Gastroesophageal sphincter (tissue), 3 donors: ENCODE measurements at regions not wholly inside any gene's neighbourhood (a gene's known extent, or its start where the extent isn't known, plus 50 kb on each side); places are given as distances from the start of the nearest gene placed in this dataset.

Experiments used
- EP300 ChIP-seq: sonication (generic); formaldehyde crosslinking; IDR thresholded peaks from one replicate; pipeline ENCODE4 v1.6.1; 2017; ENCODE audit warnings: antibody characterized with exemption, mild to moderate bottlenecking
- POLR2A ChIP-seq, 2 donors: fragments of 450-650 bp; IDR thresholded peaks; one replicate each; pipeline ENCODE4 v1.6.1; 2017; ENCODE audit warnings: antibody characterized with exemption in 2 of 2, mild to moderate bottlenecking in 2 of 2, moderate library complexity in 1 of 2
- TF ChIP-seq, protein P1 (sequence below), 4 experiments: fragments of 200-600 bp in 2 of 4; fragments of 450-650 bp in 2 of 4; sonication (generic) in 1 of 4; IDR thresholded peaks; one replicate each; pipeline ENCODE4 v1.5.1; 2017 to 2019; ENCODE audit warnings: antibody characterized with exemption in 4 of 4, mild to moderate bottlenecking in 2 of 4, moderate library complexity in 2 of 4

GRCh38 chr3:152608696-152609594, 226.0 kb upstream of the P2RY1 start:
- TF ChIP-seq, protein P1, sequence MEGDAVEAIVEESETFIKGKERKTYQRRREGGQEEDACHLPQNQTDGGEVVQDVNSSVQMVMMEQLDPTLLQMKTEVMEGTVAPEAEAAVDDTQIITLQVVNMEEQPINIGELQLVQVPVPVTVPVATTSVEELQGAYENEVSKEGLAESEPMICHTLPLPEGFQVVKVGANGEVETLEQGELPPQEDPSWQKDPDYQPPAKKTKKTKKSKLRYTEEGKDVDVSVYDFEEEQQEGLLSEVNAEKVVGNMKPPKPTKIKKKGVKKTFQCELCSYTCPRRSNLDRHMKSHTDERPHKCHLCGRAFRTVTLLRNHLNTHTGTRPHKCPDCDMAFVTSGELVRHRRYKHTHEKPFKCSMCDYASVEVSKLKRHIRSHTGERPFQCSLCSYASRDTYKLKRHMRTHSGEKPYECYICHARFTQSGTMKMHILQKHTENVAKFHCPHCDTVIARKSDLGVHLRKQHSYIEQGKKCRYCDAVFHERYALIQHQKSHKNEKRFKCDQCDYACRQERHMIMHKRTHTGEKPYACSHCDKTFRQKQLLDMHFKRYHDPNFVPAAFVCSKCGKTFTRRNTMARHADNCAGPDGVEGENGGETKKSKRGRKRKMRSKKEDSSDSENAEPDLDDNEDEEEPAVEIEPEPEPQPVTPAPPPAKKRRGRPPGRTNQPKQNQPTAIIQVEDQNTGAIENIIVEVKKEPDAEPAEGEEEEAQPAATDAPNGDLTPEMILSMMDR (IDR thresholded peaks at IDR 0.05): no peak
- TF ChIP-seq EP300: no peak
- no peak for TF ChIP-seq POLR2A (IDR thresholded peaks at IDR 0.05)
